HepG2 (cell line): ENCODE measurements at regions not wholly inside any gene's neighbourhood (a gene's known extent, or its start where the extent isn't known, plus 50 kb on each side); places are given as distances from the start of the nearest gene placed in this dataset.

Source experiments
- ATAC-seq: fragments of 200-7000 bp; cut with Tn5 transposase; 3 replicates; pipeline ENCODE4 v1.9.1; 2020; ENCODE audit warnings: mild to moderate bottlenecking, moderate library complexity
- BruUV-seq: library from RNA; stranded (reverse); fragments of 400-500 nt; replicated peaks from 2 replicates; lab custom pipeline; 2021; lab: Mats Ljungman, UMichigan
- CTCF ChIA-PET: fragments of 300-600 bp; formaldehyde crosslinking; extraction: SDS; loops from one replicate; lab custom pipeline; 2021; ENCODE audit warnings: low total read pairs, inconsistent platforms, low intra/inter-chr PET ratio; lab: Yijun Ruan, JAX
- POLR2A ChIA-PET: fragments of 350-600 bp; sonication (Branson Sonifier 250); formaldehyde crosslinking; loops from one replicate; lab custom pipeline; 2020; ENCODE audit warnings: antibody characterized with exemption, inconsistent platforms; lab: Yijun Ruan, JAX
- DNase-seq: peaks from one replicate; pipeline ENCODE4 v3.0.0-alpha.2; 2015; ENCODE audit warnings: low spot score
- FAIRE-seq: peaks from 3 replicates; lab custom pipeline; 2011; peaks lifted over from hg19 to GRCh38; lab: Jason Lieb, UNC
- H2AFZ ChIP-seq: one replicate; pipeline ENCODE4 v1.6.1; 2011; ENCODE audit warnings: low read length, inconsistent platforms
- H3K27ac ChIP-seq: fragments of 300-600 bp; 3 replicates; pipeline ENCODE4 v1.8.0; 2011; ENCODE audit warnings: mixed run types, mild to moderate bottlenecking, mixed read lengths, low read length, inconsistent platforms; ENCODE audit not compliant: insufficient read depth; ENCODE audit errors: extremely low read length
- H3K27me3 ChIP-seq, 2 experiments: fragments of 200-600 bp in 1 of 2; 2 replicates in 1 of 2; 3 replicates in 1 of 2; pipeline versions ENCODE4 v1.6.0 to v1.8.0; 2011; ENCODE audit warnings: low read length in 2 of 2, mild to moderate bottlenecking in 2 of 2, moderate library complexity in 2 of 2, inconsistent platforms in 1 of 2; ENCODE audit not compliant: insufficient read depth in 2 of 2, control insufficient read depth in 1 of 2
- H3K36me3 ChIP-seq, 2 experiments: fragments of 200-600 bp in 1 of 2; replicated peaks in 1 of 2; 2 replicates in 1 of 2; 3 replicates in 1 of 2; pipeline versions ENCODE4 v1.5.1 to v1.8.0; 2011; ENCODE audit warnings: low read length in 2 of 2, inconsistent platforms in 1 of 2; ENCODE audit not compliant: insufficient read depth in 2 of 2, control insufficient read depth in 1 of 2
- H3K4me1 ChIP-seq: 2 replicates; pipeline ENCODE4 v1.5.1; 2012; ENCODE audit warnings: low read length, inconsistent platforms; ENCODE audit not compliant: insufficient read depth
- H3K4me2 ChIP-seq: 2 replicates; pipeline ENCODE4 v1.6.0; 2011; ENCODE audit warnings: low read depth, low read length, inconsistent platforms
- H3K4me3 ChIP-seq, 3 experiments: fragments of 200-600 bp in 1 of 3; sonication (generic), shearing (Covaris generic) in 1 of 3; replicated peaks in 1 of 3; 2 replicates each; pipeline ENCODE4 v1.5.1; 2011 to 2016; ENCODE audit warnings: low read length in 3 of 3, inconsistent platforms in 2 of 3, low read depth in 2 of 3, mild to moderate bottlenecking in 2 of 3, control low read depth in 1 of 3, mixed read lengths in 1 of 3; ENCODE audit not compliant: insufficient read depth in 1 of 3
- H3K79me2 ChIP-seq: one replicate; pipeline ENCODE4 v1.6.1; 2011; ENCODE audit warnings: low read length, inconsistent platforms; ENCODE audit not compliant: insufficient read depth
- H3K9ac ChIP-seq: 2 replicates; pipeline ENCODE4 v1.6.0; 2011; ENCODE audit warnings: mild to moderate bottlenecking, low read depth, low read length, inconsistent platforms; ENCODE audit not compliant: insufficient read depth
- H3K9me3 ChIP-seq: 2 replicates; pipeline ENCODE4 v1.5.1; 2012; ENCODE audit warnings: mild to moderate bottlenecking, low read length
- H4K20me1 ChIP-seq: 2 replicates; pipeline ENCODE4 v1.6.0; 2011; ENCODE audit warnings: inconsistent platforms, mild to moderate bottlenecking, low read length, moderate library complexity; ENCODE audit not compliant: insufficient read depth
- FOXA3 ChIP-seq: IDR thresholded peaks from 2 replicates; pipeline ENCODE4 v1.6.1; 2016; ENCODE audit warnings: missing genetic modification reagents, missing compliant biosample characterization
- IKZF5 ChIP-seq: IDR thresholded peaks from 2 replicates; pipeline ENCODE4 v1.6.1; 2018; ENCODE audit warnings: missing genetic modification reagents, mild to moderate bottlenecking, missing compliant biosample characterization
- NFE2L2 ChIP-seq: fragments of 150-350 bp; IDR thresholded peaks from 2 replicates; pipeline ENCODE4 v1.6.1; 2014; ENCODE audit warnings: low read length
- PBX3 ChIP-seq: sonication (generic); formaldehyde crosslinking; IDR thresholded peaks from 2 replicates; pipeline ENCODE4 v1.8.1; 2023; ENCODE audit warnings: missing genetic modification reagents, inconsistent platforms, borderline replicate concordance
- RAD21 ChIP-seq: fragments of 450-650 bp; formaldehyde crosslinking; IDR thresholded peaks from 2 replicates; pipeline ENCODE4 v1.5.0; 2020; ENCODE audit warnings: mild to moderate bottlenecking
- RXRB ChIP-seq: IDR thresholded peaks from 2 replicates; pipeline ENCODE4 v1.6.1; 2016; ENCODE audit warnings: borderline replicate concordance, missing genetic modification reagents, missing compliant biosample characterization
- SETDB1 ChIP-seq: sonication (generic); formaldehyde crosslinking; IDR thresholded peaks from 2 replicates; pipeline ENCODE4 v1.5.1; 2020; ENCODE audit warnings: missing genetic modification reagents, mild to moderate bottlenecking, borderline replicate concordance
- TRIM22 ChIP-seq: fragments of 450-650 bp; IDR thresholded peaks from 2 replicates; pipeline ENCODE4 v1.6.1; 2017
- U2AF1 ChIP-seq: fragments of 200-400 bp; formaldehyde crosslinking; optimal IDR thresholded peaks from 2 replicates; pipeline ENCODE3; 2017; ENCODE audit warnings: mild to moderate bottlenecking, low read depth, low read length
- ZBTB20 ChIP-seq: sonication (generic); formaldehyde crosslinking; IDR thresholded peaks from 2 replicates; pipeline ENCODE4 v1.8.1; 2023; ENCODE audit warnings: missing genetic modification reagents, low read depth, mild to moderate bottlenecking, borderline replicate concordance
- ZBTB46 ChIP-seq: sonication (generic); formaldehyde crosslinking; IDR thresholded peaks from 2 replicates; pipeline ENCODE4 v1.4.0; 2020; ENCODE audit warnings: mild to moderate bottlenecking, missing genetic modification reagents, borderline replicate concordance
- ZFP41 ChIP-seq: sonication (generic); formaldehyde crosslinking; IDR thresholded peaks from 2 replicates; pipeline ENCODE4 v1.4.0; 2020; ENCODE audit warnings: mild to moderate bottlenecking, missing genetic modification reagents, borderline replicate concordance
- ZNF44 ChIP-seq: sonication (generic); formaldehyde crosslinking; IDR thresholded peaks from 2 replicates; pipeline ENCODE4 v1.5.1; 2020; ENCODE audit warnings: mild to moderate bottlenecking, missing genetic modification reagents
- ZNF503 ChIP-seq: sonication (generic); formaldehyde crosslinking; IDR thresholded peaks from 2 replicates; pipeline ENCODE4 v1.4.0; 2020; ENCODE audit warnings: missing genetic modification reagents
- ZNF784 ChIP-seq: sonication (generic); formaldehyde crosslinking; IDR thresholded peaks from 2 replicates; pipeline ENCODE4 v1.5.1; 2020; ENCODE audit warnings: missing genetic modification reagents, mild to moderate bottlenecking, borderline replicate concordance
- ZNF83 ChIP-seq: sonication (generic); formaldehyde crosslinking; IDR thresholded peaks from 2 replicates; pipeline ENCODE4 v1.4.0; 2020; ENCODE audit warnings: missing genetic modification reagents, mild to moderate bottlenecking, borderline replicate concordance
- WGBS: methylation state at CpG from one replicate; pipeline ENCODE4 v1.1.6; 2017; ENCODE audit warnings: low lambda C conversion rate; 5-methylcytosine and 5-hydroxymethylcytosine counted together
- in situ Hi-C: cut with HindIII; loops from 2 replicates; pipeline ENCODE4 v1.10.0; 2017; ENCODE audit warnings: low pct_unique_long_range_greater_than_20kb; ENCODE audit not compliant: extremely low pct_ligation_motif_present
- intact Hi-C: fragments of 100-400 bp; cut with micrococcal nuclease; formaldehyde crosslinking; loops from one replicate; pipeline ENCODE4 v1.10.0; 2022; ENCODE audit not compliant: unreplicated experiment

GRCh38 chr12:91252341-91252740, 69.7 kb upstream of the DCN start:
- intact Hi-C loops = no loop called here
- no peak overlapping the region for H3K4me3 ChIP-seq
- POLR2A ChIA-PET = no interaction called here
- no peak for TF ChIP-seq ZBTB20
- no peak for TF ChIP-seq TRIM22
- TF ChIP-seq ZNF784 (CRISPR knock-in tag) = no peak
- no peak for TF ChIP-seq RXRB
- no peak for TF ChIP-seq U2AF1
- no peak for TF ChIP-seq IKZF5
- no peak for TF ChIP-seq ZNF503 (CRISPR knock-in tag)
- no peak for TF ChIP-seq NFE2L2
- TF ChIP-seq FOXA3 (CRISPR knock-in tag) = no peak
- TF ChIP-seq RAD21 = no peak
- TF ChIP-seq ZNF83 = no peak
- no peak for TF ChIP-seq ZNF44 (CRISPR knock-in tag)
- TF ChIP-seq ZBTB46 (CRISPR knock-in tag) = no peak
- no peak for TF ChIP-seq ZFP41 (CRISPR knock-in tag)
- TF ChIP-seq PBX3 (CRISPR knock-in tag) = no peak
- no peak for TF ChIP-seq SETDB1 (CRISPR knock-in tag)
- TF ChIP-seq, all 625 proteins: peak for 0
- FAIRE-seq (no peak), DNase-seq (no peak), ATAC-seq (no peak)
- no peaks in the 10 kb centered on the region for H3K79me2 ChIP-seq
- CTCF ChIA-PET = no interaction called here
- no peak overlapping the region for H2AFZ ChIP-seq
- no TSS peak for BruUV-seq
- no peaks in the 10 kb centered on the region for H4K20me1 ChIP-seq
- no peaks in the 10 kb centered on the region for H3K36me3 ChIP-seq
- H3K9me3 ChIP-seq = no peaks in the 10 kb centered on the region
- in situ Hi-C loops = no loop called here
- no peaks in the 10 kb centered on the region for H3K4me1 ChIP-seq
- 2% methylated on average over 3 of the region's 3 CpGs for WGBS
- no peak overlapping the region for H3K27ac ChIP-seq
- no peak overlapping the region for H3K9ac ChIP-seq
- no peaks in the 10 kb centered on the region for H3K27me3 ChIP-seq
- no peak overlapping the region for H3K4me2 ChIP-seq
